B cell (primary cell): ENCODE measurements at regions not wholly inside any gene's neighbourhood (a gene's known extent, or its start where the extent isn't known, plus 50 kb on each side); places are given as distances from the start of the nearest gene placed in this dataset.

ENCODE experiments used
- ATAC-seq: fragments of 200-7000 bp; cut with Tn5 transposase; one replicate; pipeline ENCODE4 v1.10.0; 2021; ENCODE audit warnings: low read depth, mild to moderate bottlenecking, moderate number of reproducible peaks, moderate library complexity
- CTCF ChIA-PET: fragments of 350-600 bp; sonication (Branson Sonifier 250); formaldehyde crosslinking; loops from one replicate; lab custom pipeline; 2021; ENCODE audit warnings: antibody characterized with exemption, inconsistent platforms; lab: Charles Lee
- POLR2A ChIA-PET: fragments of 350-600 bp; sonication (Branson Sonifier 250); formaldehyde crosslinking; loops from one replicate; lab custom pipeline; 2021; ENCODE audit warnings: antibody characterized with exemption; lab: Charles Lee
- DNase-seq: peaks from one replicate; pipeline ENCODE4 v3.0.0; 2013
- H2AFZ ChIP-seq: 2 replicates; pipeline ENCODE4 v1.6.1; 2012; ENCODE audit warnings: mild to moderate bottlenecking, low read depth, low read length; ENCODE audit not compliant: insufficient read depth, poor library complexity, severe bottlenecking
- H3K27ac ChIP-seq, 2 donors: 1 replicate in 1 of 2; 2 replicates in 1 of 2; pipeline ENCODE4 v1.5.1; 2012 to 2013; ENCODE audit warnings: low read length in 2 of 2, mild to moderate bottlenecking in 2 of 2, moderate library complexity in 1 of 2
- H3K27me3 ChIP-seq, 4 experiments: fragments of 200-600 bp in 1 of 4; sonication (generic) in 1 of 4; replicated peaks in 1 of 4; 1 replicate in 2 of 4; 2 replicates in 2 of 4; pipeline versions ENCODE4 v1.6.1 to v1.7.0; 2013 to 2016; ENCODE audit warnings: low read length in 3 of 4, mild to moderate bottlenecking in 2 of 4, mixed read lengths in 1 of 4, moderate library complexity in 1 of 4; ENCODE audit not compliant: insufficient read depth in 4 of 4, control insufficient read depth in 3 of 4; ENCODE audit errors: control extremely low read depth in 1 of 4
- H3K36me3 ChIP-seq, 2 experiments: replicated peaks in 1 of 2; 1 replicate in 1 of 2; 2 replicates in 1 of 2; pipeline versions ENCODE4 v1.6.1 to v1.7.1; 2013; ENCODE audit warnings: low read length in 1 of 2; ENCODE audit not compliant: insufficient read depth in 2 of 2, control insufficient read depth in 1 of 2; ENCODE audit errors: control extremely low read depth in 1 of 2, extremely low read depth in 1 of 2
- H3K4me1 ChIP-seq, 2 donors: fragments of 200-600 bp in 1 of 2; sonication (generic) in 1 of 2; 1 replicate in 1 of 2; 2 replicates in 1 of 2; pipeline versions ENCODE4 v1.5.1 to v1.6.1; 2013 to 2017; ENCODE audit warnings: low read length in 2 of 2; ENCODE audit not compliant: control insufficient read depth in 2 of 2, insufficient read depth in 2 of 2
- H3K4me2 ChIP-seq: replicated peaks from 2 replicates; pipeline ENCODE3; 2012; ENCODE audit warnings: mild to moderate bottlenecking, low read depth, low read length; ENCODE audit not compliant: poor library complexity, severe bottlenecking
- H3K4me3 ChIP-seq, 5 experiments: fragments of 200-600 bp in 1 of 5; sonication (generic) in 1 of 5; 1 replicate in 3 of 5; 2 replicates in 2 of 5; pipeline versions ENCODE4 v1.5.1 to v1.7.0; 2011 to 2016; ENCODE audit warnings: low read length in 4 of 5, mild to moderate bottlenecking in 4 of 5, low read depth in 2 of 5, control low read depth in 1 of 5, moderate library complexity in 1 of 5; ENCODE audit not compliant: insufficient read depth in 1 of 5; ENCODE audit errors: control extremely low read depth in 1 of 5, extremely low read depth in 1 of 5
- H3K79me2 ChIP-seq: fragments of 200-600 bp; sonication (generic); one replicate; pipeline ENCODE4 v1.6.0; 2016; ENCODE audit warnings: low read length; ENCODE audit not compliant: control insufficient read depth, insufficient read depth
- H3K9ac ChIP-seq: fragments of 200-600 bp; sonication (generic); 2 replicates; pipeline ENCODE4 v1.6.1; 2017; ENCODE audit warnings: mild to moderate bottlenecking, low read length, moderate library complexity
- H3K9me3 ChIP-seq, 3 donors: one replicate each; pipeline versions ENCODE4 v1.6.1 to v1.7.1; 2013; ENCODE audit warnings: low read length in 2 of 3; ENCODE audit not compliant: control insufficient read depth in 2 of 3, insufficient read depth in 1 of 3; ENCODE audit errors: control extremely low read depth in 1 of 3
- H4K20me1 ChIP-seq: 2 replicates; pipeline ENCODE4 v1.6.0; 2012; ENCODE audit warnings: mild to moderate bottlenecking, low read length; ENCODE audit not compliant: insufficient read depth, control insufficient read depth, poor library complexity, severe bottlenecking
- H3K27ac Mint-ChIP-seq: one replicate; pipeline ENCODE4 v1.8.0; 2021; ENCODE audit warnings: mixed read lengths
- H3K27me3 Mint-ChIP-seq: one replicate; pipeline ENCODE4 v1.8.0; 2021; ENCODE audit warnings: mixed read lengths
- H3K4me1 Mint-ChIP-seq: one replicate; pipeline ENCODE4 v1.8.0; 2021; ENCODE audit warnings: mixed read lengths
- H3K4me3 Mint-ChIP-seq: one replicate; pipeline ENCODE4 v1.8.0; 2021; ENCODE audit warnings: mixed read lengths
- H3K9me3 Mint-ChIP-seq: one replicate; pipeline ENCODE4 v1.8.0; 2022; ENCODE audit warnings: mixed read lengths; ENCODE audit not compliant: insufficient read depth
- EZH2 ChIP-seq: IDR thresholded peaks from 2 replicates; pipeline ENCODE4 v1.6.1; 2012; ENCODE audit warnings: borderline replicate concordance, low read depth, mild to moderate bottlenecking, moderate library complexity, low read length; ENCODE audit not compliant: insufficient read depth, poor library complexity, severe bottlenecking
- WGBS: methylation state at CpG from one replicate; pipeline ENCODE4 v1.1.5; 2013; ENCODE audit warnings: missing lambda C conversion rate; ENCODE audit not compliant: insufficient coverage; 5-methylcytosine and 5-hydroxymethylcytosine counted together
- intact Hi-C: fragments of 100-400 bp; cut with micrococcal nuclease; formaldehyde crosslinking; loops from one replicate; pipeline ENCODE4 v1.10.0; 2022
- TF ChIP-seq, protein P1 (sequence below): fragments of 200-600 bp; IDR thresholded peaks from one replicate; pipeline ENCODE4 v1.8.0; 2022; ENCODE audit warnings: antibody characterized with exemption, mild to moderate bottlenecking

DNA sequence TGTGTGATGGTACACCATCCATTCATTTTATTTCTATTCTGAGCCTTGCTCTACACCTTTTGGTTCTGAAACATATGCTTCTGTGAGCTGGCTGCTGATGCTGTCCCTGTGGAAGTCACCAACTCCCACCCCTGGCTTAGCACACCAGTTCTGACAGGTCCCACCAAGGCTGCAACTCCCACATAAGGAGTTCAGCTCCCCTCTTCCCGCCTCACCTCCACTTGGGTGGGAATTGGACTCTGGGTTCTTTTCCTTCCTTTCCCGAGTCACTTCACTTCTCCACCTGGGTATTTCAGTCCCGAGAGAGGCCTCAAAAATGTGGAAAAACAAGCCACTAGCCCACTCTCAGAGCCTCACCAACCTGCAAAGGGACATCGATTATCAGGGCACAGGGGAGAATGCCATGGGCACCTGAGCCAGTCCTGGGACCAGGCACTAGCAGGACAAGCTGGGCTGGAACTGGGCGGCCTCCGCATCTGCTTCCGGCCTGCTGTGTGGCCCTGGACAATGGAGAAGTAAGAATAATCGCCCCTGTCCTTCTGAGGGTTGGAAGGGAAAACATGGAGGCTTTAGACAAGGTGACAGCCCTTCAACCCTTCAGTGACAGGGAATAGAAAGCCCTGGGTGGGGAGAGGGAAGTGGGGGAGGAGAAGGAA is 80.1 kb downstream of the IGLL1 start:
- Histone ChIP-seq H4K20me1 (no peaks in the 10 kb centered on the region), H3K9ac (no peak overlapping the region), H3K36me3 (no peaks in the 10 kb centered on the region), H3K27ac (no peak overlapping the region), H3K4me3 (no peak overlapping the region), H3K9me3 (peaks cover 0 to 4% (median 0%) of the 10 kb centered on the region in 3 donors), H3K79me2 (no peaks in the 10 kb centered on the region), H2AFZ (no peak overlapping the region), H3K4me1 (peaks cover 6 to 13% of the 10 kb centered on the region in 2 donors), H3K4me2 (no peak overlapping the region), H3K27me3 (peaks cover 0 to 5% (median 0%) of the 10 kb centered on the region in 4 experiments)
- DNase-seq (no peak), ATAC-seq (no peak)
- Mint-ChIP-seq H3K9me3 (no peaks in the 10 kb centered on the region), H3K27me3 (peaks cover 20% of the 10 kb centered on the region), H3K4me1 (peaks cover 14% of the 10 kb centered on the region), H3K4me3 (no peak overlapping the region), H3K27ac (no peak overlapping the region)
- TF ChIP-seq EZH2: no peak
- TF ChIP-seq, protein P1, sequence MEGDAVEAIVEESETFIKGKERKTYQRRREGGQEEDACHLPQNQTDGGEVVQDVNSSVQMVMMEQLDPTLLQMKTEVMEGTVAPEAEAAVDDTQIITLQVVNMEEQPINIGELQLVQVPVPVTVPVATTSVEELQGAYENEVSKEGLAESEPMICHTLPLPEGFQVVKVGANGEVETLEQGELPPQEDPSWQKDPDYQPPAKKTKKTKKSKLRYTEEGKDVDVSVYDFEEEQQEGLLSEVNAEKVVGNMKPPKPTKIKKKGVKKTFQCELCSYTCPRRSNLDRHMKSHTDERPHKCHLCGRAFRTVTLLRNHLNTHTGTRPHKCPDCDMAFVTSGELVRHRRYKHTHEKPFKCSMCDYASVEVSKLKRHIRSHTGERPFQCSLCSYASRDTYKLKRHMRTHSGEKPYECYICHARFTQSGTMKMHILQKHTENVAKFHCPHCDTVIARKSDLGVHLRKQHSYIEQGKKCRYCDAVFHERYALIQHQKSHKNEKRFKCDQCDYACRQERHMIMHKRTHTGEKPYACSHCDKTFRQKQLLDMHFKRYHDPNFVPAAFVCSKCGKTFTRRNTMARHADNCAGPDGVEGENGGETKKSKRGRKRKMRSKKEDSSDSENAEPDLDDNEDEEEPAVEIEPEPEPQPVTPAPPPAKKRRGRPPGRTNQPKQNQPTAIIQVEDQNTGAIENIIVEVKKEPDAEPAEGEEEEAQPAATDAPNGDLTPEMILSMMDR: no peak
- 90% methylated on average over 7 of the region's 8 CpGs for WGBS
- intact Hi-C loops: no loop called here
- CTCF ChIA-PET: no interaction called here
- POLR2A ChIA-PET: no interaction called here
